Kidney glomerular epithelial cell (primary cell): ENCODE measurements at regions not wholly inside any gene's neighbourhood (a gene's known extent, or its start where the extent isn't known, plus 50 kb on each side); places are given as distances from the start of the nearest gene placed in this dataset.
A peak's percentile ranks its signal among the peaks of the same experiment; 100 is the strongest.

Source experiments
- DNase-seq: peaks from one replicate; lab custom pipeline; 2025; lab: John Stamatoyannopoulos, UW

DNA sequence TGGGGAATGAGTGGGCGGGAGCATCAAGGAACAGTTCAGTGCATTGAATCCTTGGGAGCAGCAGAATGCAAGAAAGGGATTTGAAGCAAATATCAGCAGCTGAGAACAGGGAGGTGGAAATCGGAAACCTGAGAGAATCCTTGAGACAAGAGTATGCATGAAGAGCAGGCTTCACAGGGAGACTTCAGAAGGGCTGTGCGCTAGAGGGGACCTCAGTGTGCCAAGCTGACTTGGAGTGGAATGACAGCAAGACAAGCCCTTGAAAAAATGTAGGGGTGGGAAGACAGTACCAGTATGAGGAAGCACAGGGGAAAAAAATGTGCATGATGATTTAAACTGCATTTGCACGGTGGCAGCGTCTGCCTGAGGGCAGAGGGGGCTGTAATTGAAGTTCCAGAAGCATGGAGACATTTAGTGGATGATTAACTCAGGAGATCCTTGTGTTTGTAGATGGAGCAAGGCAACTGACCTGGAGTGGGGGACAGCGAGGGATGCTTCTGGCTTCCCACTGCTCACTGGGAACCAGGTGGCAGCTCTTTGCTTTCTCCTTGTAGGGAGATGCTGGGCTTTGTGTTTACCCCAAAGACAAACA, 204.9 kb upstream of the PLET1 start:
- no peak for DNase-seq

DNA sequence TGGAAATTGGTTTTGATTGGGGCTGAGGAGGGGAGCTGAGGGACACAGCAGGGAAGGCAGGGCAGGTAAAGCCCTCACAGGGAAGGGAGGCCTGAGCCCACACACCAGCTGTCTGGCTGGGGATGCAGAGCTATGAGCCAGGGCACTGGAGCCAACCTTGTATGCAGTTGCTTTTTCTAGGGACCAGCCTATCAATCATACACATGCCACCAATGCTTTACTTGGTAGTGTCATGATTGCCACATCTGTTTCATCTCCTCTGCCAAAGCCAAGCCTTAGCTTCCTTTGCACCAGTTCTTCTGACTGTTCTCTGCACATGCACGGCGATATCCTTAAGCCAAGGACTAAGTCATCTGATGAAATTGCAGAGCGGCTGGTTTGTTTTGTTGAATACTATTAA, 207.1 kb upstream of the PLET1 start:
- DNase-seq: no peak

DNA sequence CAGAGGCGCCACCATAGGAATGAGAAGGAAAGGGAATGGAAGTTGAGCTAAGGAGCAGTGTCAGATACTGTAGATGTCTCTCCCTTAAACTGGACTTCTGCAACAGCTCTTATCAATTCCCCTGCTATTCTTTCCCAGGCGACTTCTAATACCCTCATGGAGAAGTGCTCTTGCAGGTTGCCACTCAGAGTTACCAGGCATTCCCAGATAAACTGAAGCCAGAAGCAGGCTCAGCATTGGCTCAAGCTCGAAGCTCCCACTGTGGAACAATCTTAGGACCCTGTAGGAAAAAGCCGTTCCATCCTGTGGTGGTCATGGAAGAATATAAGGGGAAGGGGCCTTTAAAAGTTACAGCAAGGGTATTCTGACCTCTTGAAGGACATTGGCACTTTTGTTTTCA, 208.7 kb upstream of the PLET1 start:
- no peak for DNase-seq

DNA sequence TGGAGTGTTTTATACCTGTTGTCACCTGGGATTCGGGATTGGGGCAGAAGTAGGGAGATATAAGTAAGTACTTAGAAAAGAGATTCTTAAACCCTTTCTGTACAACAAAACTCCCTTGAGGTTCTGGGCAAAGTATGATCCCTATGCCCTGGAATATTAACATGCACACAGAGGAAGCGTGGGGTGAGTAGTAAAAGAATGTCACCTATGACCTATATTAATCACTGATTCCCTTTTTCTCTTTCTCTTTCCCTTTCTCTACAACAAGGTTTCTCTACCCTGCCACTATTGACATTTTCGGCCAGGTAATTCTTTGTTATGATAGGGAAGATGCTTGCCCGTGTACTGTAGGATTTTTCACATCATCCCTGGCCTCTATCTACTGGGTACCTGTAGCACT, 209.7 kb upstream of the PLET1 start:
- DNase-seq: peak; percentile 38

DNA sequence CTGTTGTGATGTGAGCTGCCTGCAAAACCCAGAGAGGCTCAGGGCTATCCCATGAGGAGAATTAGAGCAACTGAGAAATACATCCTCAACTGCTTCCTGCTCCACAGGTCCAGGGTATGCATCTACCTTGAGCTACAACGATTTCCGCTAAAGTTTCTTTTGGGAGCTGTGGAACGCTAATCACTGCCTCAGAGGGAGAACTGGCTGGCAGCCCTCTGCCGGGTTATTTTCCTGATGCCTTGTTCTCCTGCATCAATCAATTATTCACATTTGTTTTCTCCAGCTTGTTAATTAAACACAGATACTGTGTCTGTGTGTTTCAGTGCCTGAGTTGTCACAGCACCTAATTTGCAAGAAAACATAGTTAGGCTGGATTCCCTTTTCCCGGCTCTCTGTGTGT, 211.1 kb upstream of the PLET1 start:
- no peak for DNase-seq

DNA sequence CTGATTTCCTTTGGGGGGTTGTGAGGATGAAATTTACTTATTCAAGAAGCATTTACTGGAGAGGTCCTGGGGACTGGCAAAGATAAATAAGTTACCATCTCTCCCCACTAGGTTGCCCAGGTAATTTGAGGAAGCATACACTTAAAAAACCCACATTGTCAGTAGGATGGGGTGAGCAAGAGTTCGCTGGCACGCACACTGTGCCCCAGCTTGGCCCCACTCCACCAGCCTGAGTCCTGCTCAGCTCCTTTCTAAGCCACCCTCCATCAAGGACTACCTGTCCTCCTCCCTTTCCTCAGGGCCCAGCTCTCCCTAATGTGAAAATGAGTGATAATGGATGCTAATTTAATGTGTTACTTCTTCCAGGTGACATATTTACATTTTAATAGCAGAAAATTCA, 216.5 kb upstream of the PLET1 start:
- DNase-seq: no peak

DNA sequence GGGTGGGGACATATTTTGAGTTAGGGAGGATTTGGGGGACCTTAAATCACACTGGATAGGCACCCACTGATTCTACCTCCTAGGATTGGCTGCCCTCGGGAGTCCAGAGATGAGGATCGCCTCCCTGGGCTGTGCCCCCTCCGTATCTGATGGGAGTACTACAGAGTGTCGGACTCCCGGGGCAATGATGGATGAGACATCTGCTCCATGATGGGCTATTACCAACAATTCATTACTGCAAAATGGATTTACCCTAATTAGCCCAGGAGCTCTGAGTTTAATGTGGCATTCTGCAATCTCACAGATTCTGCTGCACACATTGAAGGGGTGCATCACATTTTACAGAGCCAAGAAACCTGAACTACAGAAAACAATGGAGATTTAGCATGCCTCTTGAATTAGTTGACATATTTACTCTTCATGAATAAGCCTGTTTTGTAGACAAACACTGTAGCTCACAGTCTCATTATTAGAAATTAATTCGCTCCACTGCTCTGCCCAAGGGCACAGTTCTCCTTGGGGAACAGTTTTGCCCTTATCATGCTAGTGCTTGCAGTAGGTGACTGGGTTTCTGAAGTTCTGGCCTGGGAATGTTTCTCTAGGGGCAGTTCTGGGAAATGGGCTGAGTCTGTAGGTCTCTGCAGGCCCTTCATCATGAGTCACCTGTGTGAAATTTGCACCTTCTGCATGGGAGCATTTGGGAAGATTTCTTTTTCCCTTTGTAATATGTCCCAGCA, 217.1 kb upstream of the PLET1 start:
- no peak for DNase-seq

DNA sequence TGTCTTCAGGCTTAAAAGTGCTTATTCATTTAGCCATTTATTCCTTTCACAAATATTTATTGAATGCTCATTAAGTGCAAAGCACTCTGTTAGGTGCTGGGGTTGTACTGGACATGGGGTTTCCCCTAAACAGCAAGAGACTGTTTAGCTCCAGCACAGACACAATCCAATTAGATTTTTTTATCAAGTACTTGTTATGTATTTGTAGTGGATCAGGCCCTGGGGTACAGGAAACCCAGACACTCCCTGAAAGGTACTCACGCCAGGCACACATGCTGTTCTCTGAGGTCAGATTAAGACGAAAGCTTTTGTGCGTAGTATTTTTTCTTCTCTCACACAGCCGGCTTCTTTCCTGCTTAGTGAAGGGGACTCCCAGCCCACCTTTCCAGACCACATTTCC, 218.1 kb upstream of the PLET1 start:
- no peak for DNase-seq

DNA sequence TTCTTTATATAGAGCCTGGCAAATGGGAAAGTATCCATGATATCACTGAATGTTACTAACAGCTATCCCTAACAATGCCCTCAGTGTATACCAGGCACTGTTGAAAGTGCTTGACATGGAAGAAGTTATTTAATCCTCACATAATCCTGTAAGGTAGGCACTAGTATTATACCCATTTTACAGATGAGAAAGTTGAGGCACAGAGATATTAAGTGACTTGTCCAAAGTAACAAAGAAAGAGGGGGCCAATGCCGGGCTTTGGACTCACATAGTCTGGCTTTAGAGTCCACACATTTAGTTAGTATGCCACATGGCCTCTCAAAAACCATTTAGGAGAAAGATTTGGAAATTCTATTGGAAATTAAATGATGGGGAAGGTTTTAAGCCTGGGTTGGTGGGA, 220.8 kb upstream of the PLET1 start:
- no peak for DNase-seq

DNA sequence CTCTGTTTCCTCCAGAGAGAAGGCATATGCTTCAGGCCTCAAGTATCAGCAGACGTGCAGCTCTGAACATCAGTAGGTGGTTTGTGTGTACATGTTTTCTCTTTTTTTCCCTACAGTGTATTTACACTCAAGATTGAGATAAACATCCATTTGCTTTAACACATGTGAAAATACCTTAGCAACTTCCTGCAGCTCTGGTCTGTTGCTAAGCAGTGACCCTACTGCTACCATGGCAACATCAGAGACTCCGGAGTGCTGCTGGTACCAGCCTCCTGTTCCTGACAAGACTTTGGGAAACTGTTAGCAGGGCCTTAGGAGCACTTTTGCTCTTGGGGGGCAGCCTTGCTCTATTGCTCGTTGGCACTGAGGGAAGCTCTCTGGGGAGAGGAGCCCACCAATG, 221.2 kb upstream of the PLET1 start:
- DNase-seq: no peak

DNA sequence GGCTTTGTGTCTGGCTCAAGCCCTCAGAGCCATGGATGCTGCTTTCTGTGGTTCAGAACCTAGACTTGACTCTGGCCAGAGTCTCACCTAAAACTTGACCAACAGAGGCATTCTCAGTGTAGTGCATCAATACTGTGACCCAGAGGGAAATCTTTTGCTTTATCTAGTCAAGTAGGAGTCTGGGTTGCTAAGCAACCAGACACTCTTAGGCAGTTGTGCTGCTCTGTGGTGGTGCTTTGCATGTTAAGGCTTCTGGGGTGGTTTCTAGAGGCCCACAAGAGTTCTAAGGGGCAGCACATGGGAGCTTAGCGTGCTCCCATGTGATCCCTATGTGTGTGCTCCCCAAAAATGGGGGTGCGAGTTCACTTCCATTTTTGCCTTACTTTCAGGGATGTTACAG, 224.6 kb upstream of the PLET1 start:
- no peak for DNase-seq

DNA sequence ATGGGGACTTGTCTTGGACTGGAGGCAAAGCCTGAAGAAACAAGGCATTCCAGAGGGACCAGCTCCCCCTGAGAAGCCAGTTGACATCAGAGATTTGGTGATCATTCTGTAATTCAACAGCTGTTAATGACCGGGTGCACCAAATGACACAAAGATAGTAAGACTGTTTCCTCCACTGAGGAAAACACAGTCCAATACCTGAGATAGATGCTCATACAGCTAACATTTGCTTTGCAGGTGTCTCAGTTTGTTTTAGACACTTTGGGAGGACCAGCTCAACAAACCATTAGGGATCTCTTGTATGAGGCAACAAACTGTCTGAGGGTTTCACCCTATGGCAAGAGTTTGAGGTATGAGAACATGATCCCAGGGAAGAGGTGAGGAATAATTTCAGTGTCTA, 237.2 kb upstream of the PLET1 start:
- no peak for DNase-seq

DNA sequence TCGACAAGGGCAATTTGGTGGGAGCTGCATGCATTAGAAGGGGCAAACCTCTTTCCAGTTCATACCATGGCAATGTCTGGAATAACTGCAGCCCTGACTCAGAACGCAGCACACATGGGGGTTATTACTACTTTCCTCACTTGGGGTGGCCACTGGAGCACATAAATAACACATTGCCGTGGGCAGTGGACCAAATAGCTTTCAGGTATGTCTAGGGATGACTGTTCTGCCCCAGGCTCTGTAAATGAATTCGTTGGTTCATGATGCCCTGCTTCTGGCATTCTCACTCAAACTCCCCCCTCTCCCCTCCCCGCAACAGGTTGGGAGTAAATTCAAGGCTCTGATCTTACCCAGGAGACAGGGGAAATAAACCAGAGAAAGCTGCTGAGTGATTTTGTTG, 238.0 kb upstream of the PLET1 start:
- peak; percentile 89 for DNase-seq

DNA sequence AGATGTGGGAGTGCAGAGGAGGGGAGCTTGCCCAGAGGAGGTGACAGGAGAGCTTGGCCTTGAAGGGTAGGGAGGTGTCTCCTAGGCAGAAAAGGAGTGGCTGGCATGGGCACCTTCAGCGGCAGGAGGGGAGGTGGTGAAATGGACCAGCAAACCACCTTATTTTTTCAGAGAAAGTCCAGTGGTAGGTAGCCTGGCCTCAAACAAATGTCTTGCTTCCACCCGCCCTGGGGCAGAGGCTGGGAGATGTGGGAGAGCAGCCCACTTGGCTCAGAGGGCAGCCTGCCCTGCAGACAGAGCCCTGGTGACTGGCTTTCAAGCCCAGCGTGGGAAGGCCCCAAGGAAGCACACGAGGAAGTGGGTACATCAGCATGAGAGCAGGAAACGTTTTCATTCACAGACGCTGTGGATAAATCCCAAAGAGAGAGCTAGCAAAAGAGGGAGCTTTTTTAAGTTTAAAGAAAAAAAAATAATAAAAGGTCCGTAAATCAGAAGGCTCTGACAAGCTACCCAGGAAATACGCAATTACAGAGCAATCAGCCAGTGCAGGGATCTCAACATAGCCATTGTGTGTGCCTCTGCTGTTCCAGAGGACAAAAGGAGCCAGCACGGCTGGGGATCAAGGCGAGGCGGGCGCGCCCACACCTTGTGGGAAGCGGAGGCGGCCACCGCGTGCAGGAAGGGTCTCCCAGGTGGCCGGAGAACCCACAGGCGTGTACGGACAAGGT, 238.7 kb upstream of the PLET1 start:
- DNase-seq: peak; percentile 78

DNA sequence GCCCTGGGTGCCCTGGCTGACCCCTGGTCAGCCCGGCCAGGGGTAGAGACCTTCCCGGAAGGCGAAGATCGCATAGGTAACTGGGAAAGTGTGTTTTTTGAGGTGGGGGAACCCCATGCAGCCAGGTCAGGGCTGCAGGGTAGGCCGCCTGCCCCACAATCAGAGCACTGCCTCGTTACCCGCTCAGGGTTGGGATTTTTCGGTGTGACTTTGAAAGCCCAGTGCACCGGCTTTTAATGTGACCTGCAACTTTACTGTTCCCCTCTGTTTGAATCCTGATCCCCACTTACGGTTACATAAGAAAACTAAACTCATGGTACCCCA, 239.2 kb upstream of the PLET1 start:
- DNase-seq: no peak

DNA sequence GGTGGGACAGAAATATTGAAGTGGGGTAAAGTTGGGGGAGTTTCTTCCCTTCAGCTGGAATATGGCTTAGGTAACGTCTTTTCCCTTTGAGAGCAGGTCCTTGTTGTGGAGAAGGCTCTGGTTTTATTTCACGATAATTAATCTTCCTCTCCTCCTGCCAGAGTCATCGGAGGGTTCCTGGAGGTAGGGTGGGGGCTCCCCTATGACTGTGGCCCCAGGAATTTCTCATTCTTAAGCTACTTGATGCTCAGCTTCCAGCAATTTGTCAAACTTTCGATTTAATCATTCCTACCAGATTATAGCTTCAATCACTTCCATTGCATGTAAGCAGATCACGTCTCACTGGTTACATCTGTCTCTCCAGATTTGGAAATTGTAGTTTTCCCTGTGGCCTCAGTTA, 242.8 kb upstream of the PLET1 start:
- no peak for DNase-seq

DNA sequence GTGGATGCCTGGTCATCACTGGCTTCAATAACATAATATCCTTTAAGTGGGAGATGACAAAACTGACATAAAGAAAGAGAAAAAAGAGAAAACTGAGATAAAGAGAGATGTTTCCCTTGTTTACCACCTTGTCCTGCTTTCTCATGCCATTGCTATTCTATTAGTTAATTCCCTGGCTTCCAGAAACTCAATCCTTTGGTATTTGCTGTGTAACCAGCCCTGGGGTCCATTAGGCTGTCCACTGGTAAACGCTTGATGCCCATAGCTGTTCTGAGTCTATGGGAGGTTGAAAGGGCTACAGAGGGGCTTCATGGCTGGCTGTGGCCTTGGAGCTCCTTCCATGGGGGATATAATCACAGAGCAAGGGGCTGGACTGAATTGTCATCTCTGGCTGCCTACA, 243.4 kb upstream of the PLET1 start:
- DNase-seq: no peak

DNA sequence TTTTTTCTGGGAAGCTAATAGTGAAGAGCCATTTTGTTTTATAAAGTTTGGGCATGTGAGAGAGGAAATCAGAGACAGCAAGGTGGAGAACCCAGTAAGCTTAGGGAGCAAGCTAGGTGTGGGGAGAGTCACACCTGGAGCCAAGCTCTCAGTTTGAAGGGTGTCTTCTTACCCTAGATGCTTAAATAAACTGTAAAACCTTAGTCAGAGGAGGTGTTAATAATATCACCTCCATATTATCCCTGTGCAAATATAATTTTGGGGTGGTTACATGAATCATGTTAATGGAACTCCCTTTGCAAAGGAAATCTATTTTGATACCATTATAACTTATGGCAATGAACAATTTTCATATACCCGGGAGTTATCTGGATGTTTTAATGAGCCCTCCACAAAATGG, 246.2 kb upstream of the PLET1 start:
- DNase-seq: no peak

DNA sequence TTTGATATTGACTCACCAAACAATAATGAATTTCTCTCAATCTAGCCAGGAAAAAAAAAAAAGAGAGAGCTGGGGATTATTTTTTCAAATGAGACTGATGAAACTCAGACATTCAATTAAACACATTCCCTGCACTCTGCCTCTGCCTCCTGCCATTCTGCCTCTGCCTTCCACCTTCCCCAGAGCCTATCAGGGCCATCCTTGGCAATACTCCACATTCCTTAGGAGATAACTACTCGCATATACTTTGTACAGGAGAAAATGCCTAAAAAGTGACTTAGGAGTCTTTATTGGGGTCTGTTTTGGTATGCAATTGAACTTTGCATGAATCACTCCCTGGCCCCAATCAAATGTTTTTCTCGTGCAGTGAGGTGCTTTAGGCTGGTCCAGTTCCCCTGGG, 246.6 kb upstream of the PLET1 start:
- no peak for DNase-seq

DNA sequence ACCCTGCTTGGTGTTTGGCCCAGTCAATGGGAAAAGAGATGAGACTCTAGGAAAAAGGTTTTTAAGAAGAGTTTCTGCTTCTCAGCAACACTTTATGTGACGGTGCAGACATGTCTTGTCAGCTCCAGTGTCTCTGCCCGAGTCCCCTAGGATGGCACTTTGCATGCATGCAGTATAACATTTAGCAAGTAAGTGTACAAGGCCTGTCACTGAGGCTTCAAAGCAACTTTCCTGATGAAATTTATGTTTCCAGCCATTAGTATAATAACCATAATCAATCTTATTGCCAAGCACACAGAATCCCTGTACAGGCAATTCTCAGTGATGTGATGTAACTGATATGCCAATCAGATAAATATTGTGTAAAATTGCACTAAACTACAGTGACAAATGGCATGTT, 248.1 kb upstream of the PLET1 start:
- no peak for DNase-seq

DNA sequence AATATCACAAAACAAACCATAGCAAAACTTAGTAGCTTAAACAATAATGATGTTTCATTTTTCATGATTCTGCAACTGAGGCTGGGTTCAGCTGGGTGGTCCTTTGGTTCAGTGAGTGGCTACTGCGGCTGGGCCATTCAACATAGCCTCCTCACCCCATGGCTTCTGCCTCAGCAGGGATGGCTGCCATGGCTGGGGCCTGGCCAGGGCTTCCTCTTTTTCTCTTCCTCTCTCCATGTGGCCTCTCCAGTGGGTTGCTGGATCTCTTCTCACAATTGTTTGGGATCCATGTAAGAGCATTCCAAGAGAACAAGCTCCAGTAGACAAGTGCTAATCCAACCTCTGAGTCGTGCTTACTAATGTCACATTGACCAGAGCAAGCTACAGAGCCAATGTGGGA, 248.6 kb upstream of the PLET1 start:
- no peak for DNase-seq

DNA sequence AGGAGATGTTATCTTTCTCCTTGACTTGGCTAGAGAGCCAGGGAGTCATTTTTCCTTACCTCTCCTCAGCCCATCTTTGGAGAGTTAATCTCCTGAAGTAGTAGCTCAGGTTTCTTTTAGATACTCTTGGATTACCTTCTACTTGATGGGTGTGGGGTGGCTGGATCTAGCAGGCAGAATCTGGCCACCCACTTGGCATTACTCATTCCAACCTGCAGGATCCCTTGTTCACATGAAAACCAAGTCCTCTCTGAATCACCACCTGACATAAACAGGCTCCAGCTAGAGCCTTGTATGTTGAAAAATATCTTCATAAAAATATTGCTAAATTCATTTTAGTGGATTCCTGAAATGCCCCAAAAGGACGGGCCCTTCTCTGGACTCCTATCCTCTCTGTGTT, 250.6 kb upstream of the PLET1 start:
- peak; percentile 11 for DNase-seq

DNA sequence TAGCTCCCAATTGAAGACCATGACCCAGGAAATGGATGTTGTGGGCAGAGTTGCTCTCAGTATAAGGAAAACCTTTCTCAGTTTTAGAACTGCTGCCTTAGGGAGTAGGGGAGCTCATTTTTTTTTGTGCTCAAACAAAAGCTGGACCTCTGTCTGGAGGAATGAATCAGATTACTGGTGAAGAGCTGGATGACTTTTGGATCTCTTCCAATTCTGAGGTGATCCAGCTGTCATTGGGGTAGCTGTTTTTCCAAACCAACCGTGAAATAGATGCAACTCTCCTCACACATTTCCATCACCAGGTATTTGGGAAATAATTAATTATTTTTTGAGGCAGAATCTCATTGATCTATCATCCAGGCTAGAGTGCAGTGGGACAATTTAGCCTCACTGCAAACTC, 251.3 kb upstream of the PLET1 start:
- DNase-seq: no peak

DNA sequence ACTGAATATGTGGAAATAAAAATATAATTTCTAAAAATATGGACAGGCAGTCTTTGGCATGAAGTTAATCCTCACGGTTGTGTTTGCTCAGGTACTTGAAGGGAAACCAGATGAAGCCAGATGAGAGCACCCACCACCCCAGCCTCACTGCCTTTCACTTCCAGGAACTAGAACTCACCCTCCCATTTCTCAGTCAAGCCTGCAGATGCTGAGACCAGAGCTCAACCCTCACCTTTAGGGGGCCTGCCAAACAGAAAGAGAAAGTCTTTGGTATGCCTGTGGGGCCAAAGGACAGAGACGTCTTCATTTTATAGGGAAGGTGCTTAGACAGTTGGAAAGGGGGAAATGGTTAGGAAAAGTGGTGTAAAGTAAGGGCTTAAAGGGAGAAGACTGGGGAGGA, 252.8 kb upstream of the PLET1 start:
- no peak for DNase-seq
